Astrocyte (in vitro differentiated cells and primary cell): ENCODE measurements at regions not wholly inside any gene's neighbourhood (a gene's known extent, or its start where the extent isn't known, plus 50 kb on each side); places are given as distances from the start of the nearest gene placed in this dataset.

Experiments used
- CTCF ChIP-seq: IDR thresholded peaks from 2 replicates; pipeline ENCODE4 v1.5.1; 2011; ENCODE audit warnings: low read depth, mild to moderate bottlenecking, inconsistent platforms, low read length, moderate library complexity; ENCODE audit not compliant: insufficient read depth
- EZH2 ChIP-seq: IDR thresholded peaks from 2 replicates; pipeline ENCODE4 v1.6.1; 2012; ENCODE audit warnings: mild to moderate bottlenecking, low read length, inconsistent platforms; ENCODE audit not compliant: insufficient read depth

DNA sequence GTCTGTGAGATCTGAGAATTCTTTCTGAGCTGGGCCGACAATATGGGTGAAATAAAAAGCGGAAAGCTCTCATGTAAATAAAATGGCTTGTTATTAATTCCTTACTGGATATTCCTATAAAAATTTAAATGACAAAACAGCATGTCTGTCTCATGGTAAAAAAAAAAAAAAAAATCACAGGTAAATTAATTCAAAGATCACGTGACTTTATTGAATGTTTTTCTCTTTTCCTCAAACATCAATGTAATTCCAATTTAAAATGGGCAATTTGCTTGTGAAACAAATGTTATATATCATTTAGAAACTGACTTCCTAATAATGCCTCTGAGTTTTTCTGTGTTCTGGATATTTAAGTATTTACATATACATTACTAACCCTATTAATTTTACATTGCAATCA is 280.3 kb downstream of the NR2F2 start:
- TF ChIP-seq CTCF (no peak), EZH2 (no peak)
